Stimulated activated CD8-positive, alpha-beta memory T cell treated with anti-CD3 and anti-CD28 coated beads, Interleukin-4, amount 100 ng/mL, for 48 hours (primary cell): ENCODE measurements at regions not wholly inside any gene's neighbourhood (a gene's known extent, or its start where the extent isn't known, plus 50 kb on each side); places are given as distances from the start of the nearest gene placed in this dataset.

Source experiments
- DNase-seq: peaks from one replicate; pipeline ENCODE4 v3.0.0-alpha.2; 2020

- no peak for DNase-seq
These were observed 253.1 kb upstream of the LYZL1 start for GRCh38 chr10:29035721-29036120.

GRCh38 chr10:29037348-29038113 lies 251.3 kb upstream of the LYZL1 start:
- no peak for DNase-seq

- no peak for DNase-seq
These were observed 249.8 kb upstream of the LYZL1 start for GRCh38 chr10:29039091-29039490.

GRCh38 chr10:29039677-29040189 lies 249.1 kb upstream of the LYZL1 start:
- DNase-seq: no peak

- DNase-seq: no peak
These were observed 247.3 kb upstream of the LYZL1 start for GRCh38 chr10:29041616-29042015.

- no peak for DNase-seq
These were observed 240.4 kb upstream of the LYZL1 start for GRCh38 chr10:29048506-29048905.

GRCh38 chr10:29050081-29050480 lies 238.8 kb upstream of the LYZL1 start:
- DNase-seq: no peak

GRCh38 chr10:29055101-29055500 lies 233.8 kb upstream of the LYZL1 start:
- no peak for DNase-seq

- no peak for DNase-seq
These were observed 232.1 kb upstream of the LYZL1 start for GRCh38 chr10:29056729-29057128.

GRCh38 chr10:29057822-29058331 lies 231.0 kb upstream of the LYZL1 start:
- no peak for DNase-seq

- DNase-seq: no peak
These were observed 224.8 kb upstream of the LYZL1 start for GRCh38 chr10:29063806-29064644.

GRCh38 chr10:29064680-29065079 lies 224.2 kb upstream of the LYZL1 start:
- no peak for DNase-seq

GRCh38 chr10:29067161-29067560 lies 221.7 kb upstream of the LYZL1 start:
- DNase-seq: no peak

- DNase-seq: no peak
These were observed 221.2 kb upstream of the LYZL1 start for GRCh38 chr10:29067628-29068027.

- no peak for DNase-seq
These were observed 220.6 kb upstream of the LYZL1 start for GRCh38 chr10:29068302-29068701.

GRCh38 chr10:29068966-29069365 lies 219.9 kb upstream of the LYZL1 start:
- DNase-seq: no peak

GRCh38 chr10:29069941-29070340 lies 218.9 kb upstream of the LYZL1 start:
- no peak for DNase-seq

GRCh38 chr10:29078919-29079318 lies 210.0 kb upstream of the LYZL1 start:
- DNase-seq: no peak

GRCh38 chr10:29081231-29081630 lies 207.6 kb upstream of the LYZL1 start:
- no peak for DNase-seq

- DNase-seq: no peak
These were observed 206.8 kb upstream of the LYZL1 start for GRCh38 chr10:29081951-29082685.

GRCh38 chr10:29083096-29083495 lies 205.8 kb upstream of the LYZL1 start:
- DNase-seq: no peak

GRCh38 chr10:29084681-29085307 lies 204.1 kb upstream of the LYZL1 start:
- DNase-seq: no peak

- DNase-seq: no peak
These were observed 199.8 kb upstream of the LYZL1 start for GRCh38 chr10:29089091-29089490.
